Thoracic aorta (tissue), 2 donors: ENCODE measurements at regions not wholly inside any gene's neighbourhood (a gene's known extent, or its start where the extent isn't known, plus 50 kb on each side); places are given as distances from the start of the nearest gene placed in this dataset.
A peak's percentile ranks its signal among the peaks of the same experiment; 100 is the strongest.
"Not testable (repeated sequence)": the region's sequence is repeated elsewhere in the genome, so short reads cannot be mapped to it uniquely, and the experiment has no call there.

Experiments used
- ATAC-seq: fragments of 150-250 bp; one replicate; pipeline ENCODE4 v1.8.0; 2017; ENCODE audit warnings: low read depth; ENCODE audit not compliant: insufficient number of reproducible peaks, low FRiP score
- DNase-seq: peaks from one replicate; pipeline ENCODE4 v3.0.0-alpha.2; 2020; ENCODE audit warnings: low spot score
- H3K27ac ChIP-seq, 2 donors: fragments of 200-600 bp; sonication (generic); 1 replicate in 1 of 2; 2 replicates in 1 of 2; pipeline ENCODE4 v1.5.1; 2016; ENCODE audit warnings: mild to moderate bottlenecking in 2 of 2, moderate library complexity in 2 of 2
- H3K27me3 ChIP-seq: fragments of 200-600 bp; sonication (generic); replicated peaks from 2 replicates; pipeline ENCODE4 v1.6.0; 2016; ENCODE audit warnings: mild to moderate bottlenecking; ENCODE audit not compliant: insufficient read depth
- H3K36me3 ChIP-seq: fragments of 200-600 bp; sonication (generic); one replicate; pipeline ENCODE4 v1.5.1; 2016
- H3K4me1 ChIP-seq, 2 donors: fragments of 200-600 bp; sonication (generic); 1 replicate in 1 of 2; 2 replicates in 1 of 2; pipeline versions ENCODE4 v1.5.1 to v1.6.0; 2016; ENCODE audit warnings: low read depth in 2 of 2, mild to moderate bottlenecking in 1 of 2; ENCODE audit not compliant: control insufficient read depth in 1 of 2
- H3K4me3 ChIP-seq: fragments of 200-600 bp; sonication (generic); 2 replicates; pipeline ENCODE4 v1.5.1; 2016; ENCODE audit warnings: mild to moderate bottlenecking
- H3K9me3 ChIP-seq: fragments of 200-600 bp; sonication (generic); 2 replicates; pipeline ENCODE4 v1.5.1; 2016
- TF ChIP-seq, protein P1 (sequence below): fragments of 200-600 bp; sonication (generic); IDR thresholded peaks from one replicate; pipeline ENCODE4 v1.5.1; 2019; ENCODE audit warnings: antibody characterized with exemption

DNA sequence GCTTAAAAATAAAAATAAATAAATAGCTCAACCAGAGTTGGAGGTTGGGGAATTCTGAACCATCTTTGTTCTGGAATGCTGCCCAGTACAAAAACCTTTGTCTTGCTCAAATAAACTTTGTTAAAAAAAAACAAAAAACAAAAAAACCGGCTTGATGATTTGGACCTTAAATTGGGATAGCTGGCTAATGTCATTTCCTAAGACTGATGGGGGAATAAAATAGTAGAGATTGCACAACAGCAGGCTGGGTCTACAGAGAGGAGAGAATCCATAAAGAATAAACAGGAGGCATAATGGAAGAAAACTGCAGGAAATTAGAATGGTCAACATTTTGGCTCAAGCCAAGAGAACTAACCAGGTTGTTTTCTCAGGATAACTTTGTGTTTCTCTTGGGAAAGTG, 370.9 kb downstream of the AEBP2 start:
- Histone ChIP-seq H3K4me1 (peaks cover 4 to 50% of the 10 kb centered on the region in 2 donors), H3K9me3 (no peaks in the 10 kb centered on the region), H3K36me3 (peaks cover 4% of the 10 kb centered on the region), H3K27ac (peak overlapping the region; percentile 29 to 52), H3K27me3 (no peaks in the 10 kb centered on the region), H3K4me3 (no peak overlapping the region)
- ATAC-seq (no peak), DNase-seq (no peak)
- TF ChIP-seq, protein P1, sequence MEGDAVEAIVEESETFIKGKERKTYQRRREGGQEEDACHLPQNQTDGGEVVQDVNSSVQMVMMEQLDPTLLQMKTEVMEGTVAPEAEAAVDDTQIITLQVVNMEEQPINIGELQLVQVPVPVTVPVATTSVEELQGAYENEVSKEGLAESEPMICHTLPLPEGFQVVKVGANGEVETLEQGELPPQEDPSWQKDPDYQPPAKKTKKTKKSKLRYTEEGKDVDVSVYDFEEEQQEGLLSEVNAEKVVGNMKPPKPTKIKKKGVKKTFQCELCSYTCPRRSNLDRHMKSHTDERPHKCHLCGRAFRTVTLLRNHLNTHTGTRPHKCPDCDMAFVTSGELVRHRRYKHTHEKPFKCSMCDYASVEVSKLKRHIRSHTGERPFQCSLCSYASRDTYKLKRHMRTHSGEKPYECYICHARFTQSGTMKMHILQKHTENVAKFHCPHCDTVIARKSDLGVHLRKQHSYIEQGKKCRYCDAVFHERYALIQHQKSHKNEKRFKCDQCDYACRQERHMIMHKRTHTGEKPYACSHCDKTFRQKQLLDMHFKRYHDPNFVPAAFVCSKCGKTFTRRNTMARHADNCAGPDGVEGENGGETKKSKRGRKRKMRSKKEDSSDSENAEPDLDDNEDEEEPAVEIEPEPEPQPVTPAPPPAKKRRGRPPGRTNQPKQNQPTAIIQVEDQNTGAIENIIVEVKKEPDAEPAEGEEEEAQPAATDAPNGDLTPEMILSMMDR: no peak

DNA sequence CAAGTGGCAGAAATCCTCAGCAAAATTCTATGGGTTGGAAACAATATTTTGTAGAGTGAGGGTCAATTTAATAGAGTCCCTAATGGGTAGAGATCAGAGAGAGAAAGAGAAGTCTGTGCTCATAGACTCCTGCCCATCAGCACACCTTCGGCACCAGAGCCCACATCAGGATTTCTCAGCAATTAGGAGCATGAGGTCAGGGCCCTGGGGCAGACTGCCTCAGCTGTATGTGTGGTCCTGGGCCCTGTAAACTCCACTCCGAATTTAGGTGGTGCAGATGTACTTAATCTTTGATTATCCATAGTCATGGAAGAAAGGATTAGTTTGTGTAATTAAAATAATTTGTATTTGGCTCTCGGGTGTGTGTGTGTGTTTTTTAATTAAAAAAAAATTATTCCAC, 372.6 kb downstream of the AEBP2 start:
- H3K36me3 ChIP-seq: peaks cover 4% of the 10 kb centered on the region
- H3K4me3 ChIP-seq: no peak overlapping the region
- no peaks in the 10 kb centered on the region for H3K27me3 ChIP-seq
- no peaks in the 10 kb centered on the region for H3K9me3 ChIP-seq
- peaks cover 4 to 33% of the 10 kb centered on the region in 2 donors for H3K4me1 ChIP-seq
- TF ChIP-seq, protein P1: no peak
- DNase-seq: no peak
- H3K27ac ChIP-seq: no peak overlapping the region
- ATAC-seq: no peak

DNA sequence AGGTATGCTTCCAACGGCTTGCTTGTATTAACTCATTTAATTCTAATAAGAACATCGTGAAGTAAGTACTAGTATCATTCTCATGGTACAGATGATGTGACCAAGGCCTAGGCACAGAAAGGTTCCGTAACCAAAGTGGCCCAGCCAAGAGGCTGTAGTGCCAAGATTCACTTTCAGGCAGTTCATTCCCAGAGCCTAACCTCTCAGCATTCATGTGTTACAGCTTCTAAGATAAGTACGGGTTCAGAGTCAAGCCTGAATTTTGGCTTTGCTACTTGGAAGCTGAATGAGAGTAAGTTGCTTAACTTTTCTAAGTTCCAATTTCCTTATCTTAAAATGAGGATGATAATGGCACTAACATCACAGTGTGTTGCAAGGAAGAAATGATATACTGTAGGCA, 379.9 kb downstream of the AEBP2 start:
- H3K4me1 ChIP-seq: peaks cover 17 to 30% of the 10 kb centered on the region in 2 donors
- TF ChIP-seq, protein P1: no peak
- peak overlapping the region; percentile 13 to 61 for H3K27ac ChIP-seq
- DNase-seq: no peak
- no peaks in the 10 kb centered on the region for H3K9me3 ChIP-seq
- peaks cover 2% of the 10 kb centered on the region for H3K36me3 ChIP-seq
- peak overlapping the region; percentile 24 for H3K4me3 ChIP-seq
- H3K27me3 ChIP-seq: no peaks in the 10 kb centered on the region
- ATAC-seq: peak; percentile 84

DNA sequence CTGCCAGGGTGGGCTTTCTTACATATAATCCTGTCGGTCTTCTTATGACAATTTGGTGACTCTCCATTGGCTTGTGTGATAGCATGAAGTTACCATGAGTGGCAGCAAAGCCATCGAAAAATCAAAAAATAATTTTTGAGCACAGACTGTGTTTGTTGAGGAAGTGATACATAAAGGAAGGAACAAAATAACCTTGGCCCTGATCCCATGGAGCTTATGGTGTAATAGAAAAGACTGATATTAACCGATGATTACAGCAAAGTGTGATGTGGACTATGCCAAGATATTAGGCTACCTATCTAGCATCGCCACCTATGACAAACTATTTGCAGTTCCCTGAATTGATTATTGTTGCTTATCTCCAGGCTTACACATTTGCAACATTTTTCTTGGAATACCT, 383.2 kb downstream of the AEBP2 start:
- no peak for DNase-seq

DNA sequence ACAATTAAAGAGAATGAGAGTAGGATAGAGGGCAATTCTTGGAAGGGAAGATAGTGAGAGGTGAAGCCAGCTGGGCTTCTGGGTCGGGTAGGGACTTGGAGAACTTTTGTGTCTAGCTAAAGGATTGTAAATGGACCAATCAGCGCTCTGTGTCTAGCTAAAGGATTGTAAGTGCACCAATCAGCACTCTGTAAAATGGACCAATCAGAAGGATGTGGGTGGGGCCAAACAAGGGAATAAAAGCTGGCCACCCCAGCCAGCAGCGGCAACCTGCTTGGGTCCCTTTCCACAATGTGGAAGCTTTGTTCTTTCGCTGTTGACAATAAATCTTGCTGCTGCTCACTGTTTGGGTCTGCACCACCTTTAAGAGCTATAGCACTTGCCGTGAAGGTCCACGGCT, 384.0 kb downstream of the AEBP2 start:
- not testable (repeated sequence) for H3K27me3 ChIP-seq, H3K36me3 ChIP-seq, ATAC-seq, H3K9me3 ChIP-seq, H3K4me3 ChIP-seq, H3K27ac ChIP-seq, DNase-seq
- peaks cover 16 to 50% of the 10 kb centered on the region in 2 donors for H3K4me1 ChIP-seq

More for the DNA sequence above, 383.2 kb downstream of the AEBP2 start:
- ATAC-seq: no peak
- peaks cover 17 to 47% of the 10 kb centered on the region in 2 donors for H3K4me1 ChIP-seq
- no peaks in the 10 kb centered on the region for H3K36me3 ChIP-seq
- no peaks in the 10 kb centered on the region for H3K9me3 ChIP-seq
- TF ChIP-seq, protein P1: no peak
- H3K4me3 ChIP-seq: no peak overlapping the region
- no peaks in the 10 kb centered on the region for H3K27me3 ChIP-seq
- H3K27ac ChIP-seq: no peak overlapping the region

DNA sequence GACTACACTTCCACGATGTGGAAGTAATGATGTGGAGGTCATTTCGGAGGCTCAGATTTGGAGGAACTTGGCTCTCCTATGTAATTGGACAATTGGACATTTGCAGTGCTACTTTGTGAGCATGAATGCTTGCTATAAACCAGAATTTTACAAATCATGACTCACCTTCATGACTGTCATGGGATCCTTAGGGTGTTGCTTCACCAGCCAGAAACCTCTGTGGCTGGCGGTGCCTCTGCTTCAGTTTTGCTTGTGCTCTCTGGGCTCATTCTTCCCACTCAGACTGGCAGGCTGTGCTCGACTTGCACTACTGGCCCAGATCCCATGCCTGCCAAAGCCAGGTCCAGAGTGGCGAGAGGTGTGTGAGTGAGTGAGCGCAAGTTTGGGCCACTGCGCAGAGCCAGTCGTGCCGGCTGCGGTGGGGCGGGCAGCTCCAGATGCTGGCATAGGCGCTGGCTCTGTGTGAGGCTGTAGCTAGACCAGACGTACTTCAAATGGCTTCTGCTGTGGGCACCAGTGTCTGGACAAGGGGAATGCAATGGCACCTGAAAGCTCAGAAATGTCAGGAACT, 387.8 kb downstream of the AEBP2 start:
- ATAC-seq (no peak), DNase-seq (no peak)
- peaks cover under 1 to 35% of the 10 kb centered on the region in 2 donors for H3K4me1 ChIP-seq
- no peaks in the 10 kb centered on the region for H3K36me3 ChIP-seq
- TF ChIP-seq, protein P1: no peak
- no peaks in the 10 kb centered on the region for H3K9me3 ChIP-seq
- H3K27me3 ChIP-seq: no peaks in the 10 kb centered on the region
- H3K4me3 ChIP-seq: no peak overlapping the region
- no peak overlapping the region for H3K27ac ChIP-seq
